Inferior parietal cortex (tissue), 1 donor: ENCODE measurements at regions not wholly inside any gene's neighbourhood (a gene's known extent, or its start where the extent isn't known, plus 50 kb on each side); places are given as distances from the start of the nearest gene placed in this dataset.

Experiments used
- DNase-seq: peaks from one replicate; pipeline ENCODE4 v3.0.0-alpha.2; 2016; ENCODE audit errors: extremely low spot score

- DNase-seq: no peak
Measured at GRCh38 chr13:34547929-34548328, 394.1 kb upstream of the NBEA start.

- DNase-seq: no peak
Measured at GRCh38 chr13:34553376-34553775, 388.7 kb upstream of the NBEA start.

GRCh38 chr13:34555988-34556387 lies 386.1 kb upstream of the NBEA start:
- no peak for DNase-seq

- peak; percentile 53 for DNase-seq
Measured at GRCh38 chr13:34561033-34561432, 381.0 kb upstream of the NBEA start.

- no peak for DNase-seq
Measured at GRCh38 chr13:34567597-34567996, 374.5 kb upstream of the NBEA start.

GRCh38 chr13:34570698-34571353 lies 371.2 kb upstream of the NBEA start:
- DNase-seq: no peak

GRCh38 chr13:34571716-34572115 lies 370.4 kb upstream of the NBEA start:
- DNase-seq: no peak

- DNase-seq: no peak
Measured at GRCh38 chr13:34577051-34577450, 365.0 kb upstream of the NBEA start.

- no peak for DNase-seq
Measured at GRCh38 chr13:34578471-34578870, 363.6 kb upstream of the NBEA start.

GRCh38 chr13:34578917-34579316 lies 363.2 kb upstream of the NBEA start:
- no peak for DNase-seq

- no peak for DNase-seq
Measured at GRCh38 chr13:34583181-34583580, 358.9 kb upstream of the NBEA start.

GRCh38 chr13:34587576-34587975 lies 354.5 kb upstream of the NBEA start:
- DNase-seq: peak; percentile 75

GRCh38 chr13:34588362-34588761 lies 353.7 kb upstream of the NBEA start:
- DNase-seq: no peak

GRCh38 chr13:34589581-34589980 lies 352.5 kb upstream of the NBEA start:
- DNase-seq: no peak

GRCh38 chr13:34591129-34591528 lies 350.9 kb upstream of the NBEA start:
- no peak for DNase-seq

GRCh38 chr13:34591900-34592529 lies 350.1 kb upstream of the NBEA start:
- DNase-seq: no peak

- no peak for DNase-seq
Measured at GRCh38 chr13:34593658-34594057, 348.4 kb upstream of the NBEA start.

GRCh38 chr13:34594507-34594906 lies 347.6 kb upstream of the NBEA start:
- no peak for DNase-seq

GRCh38 chr13:34608331-34608730 lies 333.7 kb upstream of the NBEA start:
- no peak for DNase-seq

- no peak for DNase-seq
Measured at GRCh38 chr13:34611671-34612070, 330.4 kb upstream of the NBEA start.

GRCh38 chr13:34617473-34618083 lies 324.5 kb upstream of the NBEA start:
- peak; percentile 51 for DNase-seq

- DNase-seq: no peak
Measured at GRCh38 chr13:34618654-34619053, 323.4 kb upstream of the NBEA start.

GRCh38 chr13:34619326-34619725 lies 322.7 kb upstream of the NBEA start:
- no peak for DNase-seq
